Stimulated activated CD4-positive, alpha-beta T cell treated with anti-CD3 and anti-CD28 coated beads, Interleukin-12 subunit alpha, Interleukin-12 subunit beta, amount 100 ng/mL, for 48 hours (primary cell): ENCODE measurements at regions not wholly inside any gene's neighbourhood (a gene's known extent, or its start where the extent isn't known, plus 50 kb on each side); places are given as distances from the start of the nearest gene placed in this dataset.
"Not testable (repeated sequence)": the region's sequence is repeated elsewhere in the genome, so short reads cannot be mapped to it uniquely, and the experiment has no call there.

Experiments used
- DNase-seq, 3 donors: peaks; one replicate each; pipeline ENCODE4 v3.0.0-alpha.2; 2020; ENCODE audit warnings: low read depth in 2 of 3, low spot score in 1 of 3

DNA sequence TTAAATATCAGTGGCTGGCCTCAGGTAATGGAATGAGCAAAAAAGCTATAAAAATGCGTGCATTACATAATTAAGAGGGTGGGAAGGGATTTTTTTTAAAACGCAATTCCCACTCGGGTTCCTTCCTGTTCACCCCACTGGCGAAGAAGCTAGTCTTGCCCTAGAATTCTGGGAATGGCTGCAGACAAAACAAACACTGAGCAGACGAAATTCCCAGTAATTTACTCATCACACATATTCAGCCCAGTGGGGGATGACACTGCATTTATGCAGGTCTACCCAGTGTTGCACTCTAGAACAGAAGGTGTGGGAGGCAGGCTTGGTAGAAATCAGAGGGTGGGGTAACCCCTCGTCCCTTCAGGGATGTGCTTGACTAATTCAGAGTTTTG, 2695.0 kb upstream of the DEFB115 start:
- no peak for DNase-seq

GRCh38 chr20:28562899-28563521, 2694.5 kb upstream of the DEFB115 start:
- DNase-seq = not testable (repeated sequence)

GRCh38 chr20:28564024-28564423, 2693.4 kb upstream of the DEFB115 start:
- DNase-seq = not testable (repeated sequence)

DNA sequence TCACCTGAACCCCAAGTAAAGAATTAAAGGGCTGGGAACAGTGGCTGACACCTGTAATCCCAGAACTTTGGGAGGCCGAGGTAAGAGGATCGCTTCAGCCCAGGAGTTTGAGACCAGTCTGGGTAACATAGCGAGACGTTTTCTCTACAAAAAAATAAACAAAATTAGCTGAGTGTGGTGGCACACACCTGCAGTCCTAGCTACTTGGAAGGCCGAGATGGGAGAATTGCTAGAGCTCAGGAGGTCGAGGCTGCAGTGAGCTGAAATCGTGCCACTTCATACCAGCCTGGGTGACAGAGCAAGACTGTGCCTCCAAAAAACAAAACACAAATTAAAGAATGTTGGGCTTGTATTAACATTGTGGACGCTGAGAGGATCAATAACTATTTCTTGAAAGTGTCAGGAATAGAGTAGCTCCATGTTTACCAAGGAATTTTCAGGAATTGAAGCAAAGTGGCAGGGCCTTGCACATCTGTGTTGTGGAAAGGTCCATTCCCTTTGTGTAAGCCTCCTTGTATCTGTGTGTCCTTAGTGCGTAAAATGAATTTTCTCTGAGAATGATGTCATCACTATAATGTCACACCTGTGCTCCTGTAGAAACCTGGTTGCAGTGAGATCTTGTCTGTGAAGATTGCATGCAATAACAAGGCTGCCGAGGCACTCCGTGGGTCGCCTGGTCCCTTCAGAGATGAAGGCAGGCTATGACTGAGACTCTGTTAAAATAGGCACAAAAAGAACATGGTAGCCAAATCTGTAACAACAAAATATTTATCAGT, 2692.6 kb upstream of the DEFB115 start:
- not testable (repeated sequence) for DNase-seq

GRCh38 chr20:28575991-28576390, 2681.5 kb upstream of the DEFB115 start:
- not testable (repeated sequence) for DNase-seq

GRCh38 chr20:28591680-28592079, 2665.8 kb upstream of the DEFB115 start:
- DNase-seq = not testable (repeated sequence)

DNA sequence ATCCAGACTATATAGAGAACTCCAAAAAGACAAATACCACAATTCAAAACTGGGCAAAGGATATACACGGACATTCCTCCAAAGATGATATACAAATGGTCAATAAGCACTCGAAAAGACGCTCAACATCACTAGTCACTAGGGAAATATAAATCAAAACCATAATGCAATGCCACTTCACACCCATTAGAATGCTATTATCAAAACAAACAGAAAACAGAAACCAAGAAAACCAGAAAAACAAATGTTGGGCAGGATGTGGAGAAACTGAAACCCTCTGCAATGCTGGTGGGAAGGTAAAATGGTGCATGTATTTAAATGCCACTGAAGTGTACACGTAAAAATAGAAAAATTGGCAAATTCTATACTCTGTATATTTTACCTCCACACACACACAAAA, 2664.1 kb upstream of the DEFB115 start:
- DNase-seq = not testable (repeated sequence)

- DNase-seq = not testable (repeated sequence)
These were observed 2663.0 kb upstream of the DEFB115 start for GRCh38 chr20:28594476-28594875.

DNA sequence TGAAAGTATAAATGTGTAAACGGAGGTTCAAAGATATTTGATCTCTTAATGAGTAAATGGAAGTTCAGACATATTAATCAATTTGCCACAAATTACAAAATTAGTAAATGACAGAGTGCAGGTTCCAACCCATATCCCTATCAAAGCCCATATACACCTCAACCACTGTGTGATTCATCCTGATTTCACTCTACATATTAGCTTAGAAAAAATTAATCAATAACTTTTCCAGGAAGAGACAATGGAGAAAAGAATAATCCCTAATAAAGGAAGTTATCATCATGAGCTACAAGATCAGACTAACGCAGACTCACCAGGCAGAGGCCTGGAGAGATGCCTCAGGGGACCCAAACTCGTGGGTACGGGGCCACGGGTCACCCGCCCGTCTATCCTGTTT, 2655.5 kb upstream of the DEFB115 start:
- DNase-seq = not testable (repeated sequence)

DNA sequence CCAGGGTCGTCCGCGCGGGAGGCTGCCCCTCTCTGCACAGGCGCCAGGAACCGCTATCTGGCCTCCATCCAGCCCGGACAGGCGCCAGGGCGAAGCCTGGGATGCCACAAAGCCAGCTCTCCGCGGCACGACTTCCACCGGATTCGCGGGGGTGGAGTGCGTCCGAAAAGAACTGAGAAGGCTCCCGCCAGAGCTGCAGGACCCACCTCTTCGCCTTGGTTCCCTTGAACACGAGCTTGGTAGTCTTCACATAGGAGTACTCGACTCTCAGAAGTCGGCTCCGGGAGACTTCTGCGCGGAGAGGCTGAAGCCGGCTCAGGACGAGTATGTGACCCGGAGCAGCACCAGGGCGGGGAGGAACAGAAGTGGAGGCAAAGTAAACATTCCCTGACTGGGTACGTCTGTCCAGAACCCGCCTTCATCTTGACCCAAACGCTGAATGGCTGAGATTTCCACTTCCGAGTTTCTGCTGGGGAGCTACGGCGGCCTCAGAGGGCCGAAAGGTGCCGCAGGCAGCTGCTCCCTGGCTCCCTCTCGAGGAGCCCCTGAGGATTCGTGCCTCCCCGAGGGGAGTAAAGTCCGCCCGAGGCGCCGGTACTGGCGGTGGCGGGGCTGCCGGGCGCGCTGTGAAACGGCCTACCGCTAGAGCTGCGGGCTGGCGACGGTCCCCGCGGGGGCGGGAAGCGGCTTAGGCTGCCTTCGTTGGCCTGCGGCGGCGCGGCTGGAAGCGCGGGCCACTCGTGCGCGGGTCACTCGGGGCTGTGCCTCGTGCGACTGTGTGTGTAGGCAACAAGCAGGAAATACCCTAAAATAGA, 2654.9 kb upstream of the DEFB115 start:
- peak; percentile 69 to 75 (median 70) for DNase-seq

GRCh38 chr20:28603218-28603577, 2654.3 kb upstream of the DEFB115 start:
- DNase-seq = not testable (repeated sequence)

DNA sequence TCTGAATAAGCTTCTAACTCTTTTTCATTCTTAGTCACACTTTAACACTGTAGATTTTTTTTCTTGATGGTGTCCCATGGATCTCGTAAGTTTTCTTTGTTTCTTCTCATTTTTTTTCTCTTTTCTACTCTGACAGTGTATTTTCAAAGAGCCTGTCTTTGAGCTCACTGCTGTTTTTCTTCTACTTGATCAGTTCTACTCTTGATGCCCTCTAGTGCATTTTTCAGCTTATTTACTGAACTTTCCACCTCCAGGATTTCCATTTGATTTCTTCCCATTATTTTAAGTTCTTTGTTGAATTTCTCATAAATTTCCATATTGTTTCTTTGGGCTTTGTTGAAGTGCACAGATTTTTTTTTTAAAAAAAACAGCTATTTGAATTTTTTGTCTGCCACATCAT, 2641.1 kb upstream of the DEFB115 start:
- DNase-seq = no peak

DNA sequence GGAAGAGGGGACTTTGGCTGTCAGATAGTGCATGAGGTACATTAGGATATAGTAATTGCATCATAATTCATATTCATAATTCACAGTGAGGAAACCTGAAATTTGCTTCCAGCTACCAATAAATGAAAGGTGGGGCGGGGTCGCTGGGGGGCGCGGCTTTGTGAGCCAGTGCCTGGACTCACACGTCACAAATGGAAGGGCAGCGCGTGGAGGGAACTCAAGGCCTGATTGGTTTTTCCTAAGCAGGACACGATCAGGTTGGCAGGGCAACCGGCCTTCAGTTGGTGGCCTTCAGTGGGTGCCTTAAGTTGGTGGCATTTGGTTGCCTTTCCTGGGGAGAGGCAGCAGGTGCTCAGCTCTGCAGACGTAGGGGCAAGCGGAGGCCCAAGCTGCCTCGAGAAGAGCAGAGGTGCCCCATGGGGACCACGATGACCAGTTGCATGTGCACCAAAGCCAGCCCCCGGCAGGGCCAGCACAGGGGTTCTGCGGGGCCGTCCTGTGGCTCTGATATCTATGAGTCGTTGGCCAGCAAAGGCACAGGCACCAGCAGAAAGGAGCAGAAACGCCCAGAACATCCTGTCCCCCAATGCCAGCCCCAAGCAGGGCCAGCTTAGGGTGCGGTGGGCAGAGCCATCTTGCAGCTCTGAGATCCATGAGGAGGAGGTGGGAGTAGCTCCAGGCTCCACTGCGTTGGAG, 2637.4 kb upstream of the DEFB115 start:
- not testable (repeated sequence) for DNase-seq

DNA sequence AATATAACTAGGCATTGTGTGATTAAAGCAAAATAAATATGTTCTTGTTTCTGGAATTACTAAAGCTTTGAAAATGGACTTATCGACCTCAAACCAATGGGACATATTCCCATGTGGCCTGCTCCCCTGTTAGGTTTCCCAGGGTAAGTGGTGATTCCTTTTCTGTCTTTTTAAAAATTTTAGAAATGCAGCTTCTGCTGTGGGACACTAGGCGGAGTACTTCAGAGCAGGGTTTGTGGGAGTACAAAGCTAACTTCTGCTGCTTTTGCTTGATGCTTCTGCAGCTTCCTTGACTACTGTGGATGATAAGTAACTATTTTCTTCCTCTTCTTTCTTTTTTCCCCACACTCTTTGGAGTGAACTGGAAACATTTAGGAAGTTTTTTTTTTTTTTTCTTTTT, 2632.4 kb upstream of the DEFB115 start:
- DNase-seq = not testable (repeated sequence)

- not testable (repeated sequence) for DNase-seq
These were observed 2616.6 kb upstream of the DEFB115 start for GRCh38 chr20:28640831-28641230.
